Neural cell (in vitro differentiated cells): ENCODE measurements at regions not wholly inside any gene's neighbourhood (a gene's known extent, or its start where the extent isn't known, plus 50 kb on each side); places are given as distances from the start of the nearest gene placed in this dataset.

Experiments
- H2AFZ ChIP-seq: fragments of 200-600, 300-800 bp; sonication (generic), shearing (Covaris generic); 2 replicates; pipeline ENCODE4 v1.6.0; 2014; ENCODE audit warnings: low read depth, mild to moderate bottlenecking, antibody characterized with exemption, low read length, moderate library complexity
- H3F3A ChIP-seq: fragments of 200-600 bp; shearing (Covaris generic); 2 replicates; pipeline ENCODE4 v1.6.1; 2016; ENCODE audit warnings: mild to moderate bottlenecking, moderate library complexity, mixed read lengths, antibody characterized with exemption, low read length; ENCODE audit not compliant: insufficient read depth, poor library complexity, severe bottlenecking
- H3K27ac ChIP-seq: fragments of 200-600, 300-800 bp; sonication (generic), shearing (Covaris generic); 2 replicates; pipeline ENCODE4 v1.5.1; 2014; ENCODE audit warnings: mild to moderate bottlenecking, low read length, moderate library complexity
- H3K27me3 ChIP-seq: fragments of 300-800, 200-600 bp; sonication (generic), shearing (Covaris generic); 2 replicates; pipeline ENCODE4 v1.6.0; 2014; ENCODE audit warnings: mild to moderate bottlenecking, low read depth, low read length, moderate library complexity; ENCODE audit not compliant: insufficient read depth
- H3K36me3 ChIP-seq: fragments of 300-800, 200-600 bp; sonication (generic), shearing (Covaris generic); 2 replicates; pipeline ENCODE4 v1.5.1; 2014; ENCODE audit warnings: mild to moderate bottlenecking, antibody characterized with exemption, low read length, moderate library complexity; ENCODE audit not compliant: insufficient read depth
- H3K4me2 ChIP-seq: fragments of 300-800, 200-600 bp; sonication (generic), shearing (Covaris generic); 2 replicates; pipeline ENCODE4 v1.6.0; 2014; ENCODE audit warnings: mild to moderate bottlenecking, low read length
- H3K4me3 ChIP-seq: fragments of 300-800, 200-600 bp; sonication (generic), shearing (Covaris generic); 2 replicates; pipeline ENCODE4 v1.5.1; 2014; ENCODE audit warnings: mild to moderate bottlenecking, low read length, moderate library complexity
- H3K79me2 ChIP-seq: fragments of 200-600 bp; shearing (Covaris generic); replicated peaks from 2 replicates; pipeline ENCODE4 v1.6.0; 2014; ENCODE audit warnings: mild to moderate bottlenecking, low read length, moderate library complexity; ENCODE audit not compliant: insufficient read depth
- H3K9ac ChIP-seq: fragments of 300-800, 200-600 bp; sonication (generic), shearing (Covaris generic); 2 replicates; pipeline ENCODE4 v1.6.1; 2016; ENCODE audit warnings: mild to moderate bottlenecking, low read length, mixed read lengths
- H3K9me2 ChIP-seq: fragments of 200-600 bp; shearing (Covaris generic); 2 replicates; pipeline ENCODE4 v1.6.1; 2016; ENCODE audit warnings: mild to moderate bottlenecking, low read length, mixed read lengths; ENCODE audit not compliant: insufficient read depth
- H3K9me3 ChIP-seq: fragments of 200-600, 300-800 bp; sonication (generic), shearing (Covaris generic); 2 replicates; pipeline ENCODE4 v1.6.1; 2016; ENCODE audit warnings: mild to moderate bottlenecking, mixed run types, low read length, moderate library complexity, mixed read lengths
- H4K20me1 ChIP-seq: fragments of 200-600 bp; shearing (Covaris generic); 2 replicates; pipeline ENCODE4 v1.6.1; 2016; ENCODE audit warnings: mild to moderate bottlenecking, mixed run types; ENCODE audit not compliant: insufficient read depth
- EP300 ChIP-seq: fragments of 450-650 bp; conservative IDR thresholded peaks from 2 replicates; pipeline ENCODE4 v1.6.1; 2014; ENCODE audit warnings: antibody characterized with exemption, mild to moderate bottlenecking, moderate library complexity; ENCODE audit not compliant: poor library complexity, severe bottlenecking
- EZH2 ChIP-seq: fragments of 200-600, 300-800 bp; shearing (Covaris generic), sonication (generic); IDR thresholded peaks from 2 replicates; pipeline ENCODE4 v1.6.1; 2014; ENCODE audit warnings: antibody characterized with exemption, low read length, borderline replicate concordance, mild to moderate bottlenecking; ENCODE audit not compliant: insufficient read depth, poor library complexity, severe bottlenecking
- MXI1 ChIP-seq: fragments of 450-650 bp; conservative IDR thresholded peaks from 2 replicates; pipeline ENCODE4 v1.6.1; 2014; ENCODE audit warnings: antibody characterized with exemption, mild to moderate bottlenecking; ENCODE audit not compliant: poor library complexity, severe bottlenecking
- POLR2AphosphoS5 ChIP-seq: IDR thresholded peaks from 2 replicates; pipeline ENCODE4 v1.6.1; 2012
- RAD21 ChIP-seq: fragments of 450-650 bp; conservative IDR thresholded peaks from 2 replicates; pipeline ENCODE4 v1.6.1; 2014; ENCODE audit warnings: antibody characterized with exemption, mild to moderate bottlenecking, moderate library complexity
- REST ChIP-seq: IDR thresholded peaks from 2 replicates; pipeline ENCODE4 v1.6.1; 2012; ENCODE audit warnings: borderline replicate concordance
- SMC3 ChIP-seq: fragments of 450-650 bp; conservative IDR thresholded peaks from 2 replicates; pipeline ENCODE4 v1.6.1; 2014; ENCODE audit warnings: antibody characterized with exemption, mild to moderate bottlenecking, moderate library complexity; ENCODE audit not compliant: poor library complexity
- TAF1 ChIP-seq: IDR thresholded peaks from 2 replicates; pipeline ENCODE4 v1.6.1; 2012; ENCODE audit warnings: low read depth
- TF ChIP-seq, protein P1 (sequence below): fragments of 450-650 bp; IDR thresholded peaks from 2 replicates; pipeline ENCODE4 v1.5.1; 2014; ENCODE audit warnings: antibody characterized with exemption, mild to moderate bottlenecking, moderate library complexity; ENCODE audit not compliant: poor library complexity, severe bottlenecking

DNA sequence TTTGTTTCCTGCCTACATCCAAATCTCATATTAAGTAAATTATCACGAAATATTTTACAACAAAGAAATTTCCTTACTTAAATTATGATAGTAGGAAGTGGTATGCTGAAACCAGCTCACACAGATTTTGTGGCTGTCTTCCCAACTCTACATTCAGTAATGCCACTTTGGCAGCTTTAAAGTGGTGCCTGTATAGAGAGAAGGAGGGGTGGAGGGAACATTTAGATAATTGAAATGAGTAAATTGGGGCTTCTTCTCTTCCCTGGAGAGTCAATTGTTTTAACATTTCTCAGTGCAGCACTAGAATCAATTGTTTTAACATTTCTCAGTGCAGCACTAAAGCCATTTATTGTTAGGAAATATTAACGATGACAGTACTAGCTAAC lies 1323.1 kb downstream of the PCDH7 start:
- Histone ChIP-seq H3K79me2 (no peaks in the 10 kb centered on the region), H4K20me1 (no peaks in the 10 kb centered on the region), H3K9ac (no peak overlapping the region), H3K27me3 (no peaks in the 10 kb centered on the region), H3K4me2 (no peak overlapping the region), H3K36me3 (no peaks in the 10 kb centered on the region), H3K4me3 (no peak overlapping the region), H3K9me3 (no peaks in the 10 kb centered on the region), H3K9me2 (no peaks in the 10 kb centered on the region), H3K27ac (no peak overlapping the region), H2AFZ (no peak overlapping the region), H3F3A (no peaks in the 10 kb centered on the region)
- TF ChIP-seq MXI1 (no peak), POLR2AphosphoS5 (no peak)

DNA sequence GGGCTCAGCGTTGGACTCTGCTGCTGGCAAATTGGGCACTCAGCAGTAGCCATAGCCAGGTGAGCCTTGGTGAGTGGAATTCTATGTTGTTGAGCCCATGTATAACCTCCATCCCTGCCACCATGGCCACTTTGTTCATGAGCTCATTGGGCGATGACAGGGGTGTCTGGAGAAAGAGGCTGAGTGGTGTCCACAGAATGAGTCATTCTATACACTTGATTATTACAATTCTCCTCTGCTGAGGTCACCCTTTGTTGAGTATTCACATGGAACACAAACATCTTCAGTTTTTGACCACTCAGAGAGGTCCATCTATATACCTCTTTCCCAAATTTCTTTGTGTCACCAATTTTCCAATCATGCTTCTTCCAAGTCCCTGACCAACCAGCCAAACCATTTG lies 1341.7 kb downstream of the PCDH7 start:
- Histone ChIP-seq H3K9me2 (no peaks in the 10 kb centered on the region), H3K27ac (no peak overlapping the region)

More for the DNA sequence above, 1341.7 kb downstream of the PCDH7 start:
- H3K9ac ChIP-seq = no peak overlapping the region
- no peaks in the 10 kb centered on the region for H3K9me3 ChIP-seq
- no peaks in the 10 kb centered on the region for H3K79me2 ChIP-seq
- H3K4me2 ChIP-seq = no peak overlapping the region
- H3K27me3 ChIP-seq = no peaks in the 10 kb centered on the region
- no peak overlapping the region for H2AFZ ChIP-seq
- no peaks in the 10 kb centered on the region for H3K36me3 ChIP-seq
- TF ChIP-seq POLR2AphosphoS5 (no peak), TAF1 (no peak), EZH2 (no peak), MXI1 (no peak), RAD21 (no peak), EP300 (no peak), REST (no peak), SMC3 (no peak)
- TF ChIP-seq, protein P1, sequence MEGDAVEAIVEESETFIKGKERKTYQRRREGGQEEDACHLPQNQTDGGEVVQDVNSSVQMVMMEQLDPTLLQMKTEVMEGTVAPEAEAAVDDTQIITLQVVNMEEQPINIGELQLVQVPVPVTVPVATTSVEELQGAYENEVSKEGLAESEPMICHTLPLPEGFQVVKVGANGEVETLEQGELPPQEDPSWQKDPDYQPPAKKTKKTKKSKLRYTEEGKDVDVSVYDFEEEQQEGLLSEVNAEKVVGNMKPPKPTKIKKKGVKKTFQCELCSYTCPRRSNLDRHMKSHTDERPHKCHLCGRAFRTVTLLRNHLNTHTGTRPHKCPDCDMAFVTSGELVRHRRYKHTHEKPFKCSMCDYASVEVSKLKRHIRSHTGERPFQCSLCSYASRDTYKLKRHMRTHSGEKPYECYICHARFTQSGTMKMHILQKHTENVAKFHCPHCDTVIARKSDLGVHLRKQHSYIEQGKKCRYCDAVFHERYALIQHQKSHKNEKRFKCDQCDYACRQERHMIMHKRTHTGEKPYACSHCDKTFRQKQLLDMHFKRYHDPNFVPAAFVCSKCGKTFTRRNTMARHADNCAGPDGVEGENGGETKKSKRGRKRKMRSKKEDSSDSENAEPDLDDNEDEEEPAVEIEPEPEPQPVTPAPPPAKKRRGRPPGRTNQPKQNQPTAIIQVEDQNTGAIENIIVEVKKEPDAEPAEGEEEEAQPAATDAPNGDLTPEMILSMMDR = no peak
- H4K20me1 ChIP-seq = no peaks in the 10 kb centered on the region
- no peaks in the 10 kb centered on the region for H3F3A ChIP-seq
- H3K4me3 ChIP-seq = no peak overlapping the region
